Muscle layer of duodenum (tissue), 2 donors: ENCODE measurements at regions not wholly inside any gene's neighbourhood (a gene's known extent, or its start where the extent isn't known, plus 50 kb on each side); places are given as distances from the start of the nearest gene placed in this dataset.

ENCODE experiments used
- H3K27ac ChIP-seq: one replicate; pipeline ENCODE4 v1.7.0; 2013; ENCODE audit warnings: mild to moderate bottlenecking, low read length
- H3K27me3 ChIP-seq: one replicate; pipeline ENCODE4 v1.7.0; 2013; ENCODE audit warnings: low read depth, mild to moderate bottlenecking, control low read depth, low read length
- H3K36me3 ChIP-seq, 2 donors: one replicate each; pipeline ENCODE4 v1.7.0; 2013; ENCODE audit warnings: low read length in 2 of 2, control low read depth in 1 of 2, mild to moderate bottlenecking in 1 of 2; ENCODE audit not compliant: insufficient read depth in 2 of 2, control insufficient read depth in 1 of 2
- H3K4me1 ChIP-seq, 2 donors: one replicate each; pipeline ENCODE4 v1.7.0; 2013; ENCODE audit warnings: low read length in 2 of 2, mild to moderate bottlenecking in 2 of 2, control low read depth in 1 of 2, moderate library complexity in 1 of 2; ENCODE audit not compliant: insufficient read depth in 2 of 2, control insufficient read depth in 1 of 2
- H3K4me3 ChIP-seq, 2 donors: one replicate each; pipeline ENCODE4 v1.7.0; 2013; ENCODE audit warnings: low read length in 2 of 2, low read depth in 1 of 2, mild to moderate bottlenecking in 1 of 2
- H3K9me3 ChIP-seq, 2 donors: one replicate each; pipeline ENCODE4 v1.7.0; 2013; ENCODE audit warnings: low read length in 2 of 2, control low read depth in 1 of 2, mild to moderate bottlenecking in 1 of 2; ENCODE audit not compliant: control insufficient read depth in 1 of 2
- donor health status: healthy.

GRCh38 chr20:36093804-36094145 lies 60.8 kb upstream of the EPB41L1 start:
- Histone ChIP-seq H3K27ac (peak overlapping the region; percentile 52), H3K4me3 (peak overlapping the region; percentile 74 to 90), H3K4me1 (peaks cover 19 to 27% of the 10 kb centered on the region in 2 donors), H3K36me3 (no peaks in the 10 kb centered on the region), H3K27me3 (peaks cover 4% of the 10 kb centered on the region), H3K9me3 (no peaks in the 10 kb centered on the region)

GRCh38 chr20:36094497-36094896 lies 60.0 kb upstream of the EPB41L1 start:
- Histone ChIP-seq H3K36me3 (no peaks in the 10 kb centered on the region), H3K27ac (peak overlapping the region; percentile 52), H3K4me3 (peak overlapping the region; percentile 55 to 90), H3K9me3 (no peaks in the 10 kb centered on the region), H3K27me3 (peaks cover 4% of the 10 kb centered on the region), H3K4me1 (peaks cover 19 to 27% of the 10 kb centered on the region in 2 donors)

GRCh38 chr20:36096435-36096834 lies 58.1 kb upstream of the EPB41L1 start:
- no peaks in the 10 kb centered on the region for H3K9me3 ChIP-seq
- H3K36me3 ChIP-seq = no peaks in the 10 kb centered on the region
- H3K27me3 ChIP-seq = peaks cover under 1% of the 10 kb centered on the region
- H3K4me1 ChIP-seq = peaks cover 19 to 27% of the 10 kb centered on the region in 2 donors
- no peak overlapping the region for H3K4me3 ChIP-seq
- H3K27ac ChIP-seq = no peak overlapping the region

GRCh38 chr20:36097337-36098151 lies 57.0 kb upstream of the EPB41L1 start:
- Histone ChIP-seq H3K27ac (no peak overlapping the region), H3K4me1 (peaks cover 13 to 20% of the 10 kb centered on the region in 2 donors), H3K9me3 (no peaks in the 10 kb centered on the region), H3K36me3 (no peaks in the 10 kb centered on the region), H3K4me3 (no peak overlapping the region), H3K27me3 (no peaks in the 10 kb centered on the region)

- no peaks in the 10 kb centered on the region for H3K36me3 ChIP-seq
- H3K9me3 ChIP-seq = no peaks in the 10 kb centered on the region
- no peak overlapping the region for H3K27ac ChIP-seq
- peaks cover 13 to 20% of the 10 kb centered on the region in 2 donors for H3K4me1 ChIP-seq
- no peak overlapping the region for H3K4me3 ChIP-seq
- H3K27me3 ChIP-seq = no peaks in the 10 kb centered on the region
These were observed 56.2 kb upstream of the EPB41L1 start for GRCh38 chr20:36098364-36098763.

- Histone ChIP-seq H3K36me3 (no peaks in the 10 kb centered on the region), H3K27ac (no peak overlapping the region), H3K27me3 (no peaks in the 10 kb centered on the region), H3K4me3 (no peak overlapping the region), H3K9me3 (no peaks in the 10 kb centered on the region), H3K4me1 (peaks cover 6 to 18% of the 10 kb centered on the region in 2 donors)
These were observed 55.4 kb upstream of the EPB41L1 start for GRCh38 chr20:36099106-36099505.

- Histone ChIP-seq H3K9me3 (no peaks in the 10 kb centered on the region), H3K36me3 (no peaks in the 10 kb centered on the region), H3K27me3 (no peaks in the 10 kb centered on the region), H3K4me1 (peaks cover 0 to 17% of the 10 kb centered on the region in 2 donors), H3K4me3 (no peak overlapping the region), H3K27ac (no peak overlapping the region)
These were observed 53.3 kb upstream of the EPB41L1 start for GRCh38 chr20:36101192-36101591.

GRCh38 chr20:36102306-36102705 lies 52.2 kb upstream of the EPB41L1 start:
- Histone ChIP-seq H3K4me1 (peaks cover 0 to 17% of the 10 kb centered on the region in 2 donors), H3K27ac (no peak overlapping the region)

GRCh38 chr20:36102809-36103596 lies 51.5 kb upstream of the EPB41L1 start:
- H3K4me1 ChIP-seq = peaks cover 0 to 14% of the 10 kb centered on the region in 2 donors
- no peak overlapping the region for H3K4me3 ChIP-seq
- no peaks in the 10 kb centered on the region for H3K36me3 ChIP-seq
- no peaks in the 10 kb centered on the region for H3K27me3 ChIP-seq
- H3K27ac ChIP-seq = no peak overlapping the region
- no peaks in the 10 kb centered on the region for H3K9me3 ChIP-seq

More at GRCh38 chr20:36102306-36102705, 52.2 kb upstream of the EPB41L1 start:
- no peak overlapping the region for H3K4me3 ChIP-seq
- no peaks in the 10 kb centered on the region for H3K9me3 ChIP-seq
- H3K36me3 ChIP-seq = no peaks in the 10 kb centered on the region
- H3K27me3 ChIP-seq = no peaks in the 10 kb centered on the region

GRCh38 chr20:36104244-36104643 lies 50.3 kb upstream of the EPB41L1 start:
- H3K4me3 ChIP-seq = no peak overlapping the region
- H3K27me3 ChIP-seq = no peaks in the 10 kb centered on the region
- no peaks in the 10 kb centered on the region for H3K9me3 ChIP-seq
- H3K27ac ChIP-seq = no peak overlapping the region
- peaks cover 0 to 11% of the 10 kb centered on the region in 2 donors for H3K4me1 ChIP-seq
- no peaks in the 10 kb centered on the region for H3K36me3 ChIP-seq
